HG02970 (cell line): ENCODE measurements at regions not wholly inside any gene's neighbourhood (a gene's known extent, or its start where the extent isn't known, plus 50 kb on each side); places are given as distances from the start of the nearest gene placed in this dataset.
"Not testable (repeated sequence)": the region's sequence is repeated elsewhere in the genome, so short reads cannot be mapped to it uniquely, and the experiment has no call there.

Source experiments
- ATAC-seq: cut with Tn5 transposase; IDR thresholded peaks from one replicate; pipeline ENCODE4 v1.9.1; 2021; ENCODE audit warnings: mild to moderate bottlenecking, moderate library complexity, moderate number of reproducible peaks; ENCODE audit not compliant: unreplicated experiment, low FRiP score

DNA sequence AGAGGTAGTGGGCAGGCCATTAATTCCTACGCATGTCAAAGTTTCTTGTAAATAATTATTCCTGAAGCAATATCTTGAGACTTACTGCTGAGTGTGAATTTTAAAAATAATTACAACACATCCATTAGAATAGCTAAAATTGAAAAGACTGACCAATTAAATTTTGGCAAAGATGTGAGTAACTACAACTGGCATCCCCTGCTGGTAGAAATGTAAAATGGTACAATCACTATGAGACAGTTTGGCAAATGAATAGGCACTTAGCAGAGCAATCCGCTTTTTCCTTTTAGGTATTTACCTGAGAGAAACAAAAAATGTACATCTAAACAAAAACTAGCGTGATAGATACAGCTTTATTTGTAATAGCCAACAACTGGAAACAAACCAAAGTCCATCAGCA is 798.9 kb downstream of the BRINP3 start:
- ATAC-seq, result no peak

DNA sequence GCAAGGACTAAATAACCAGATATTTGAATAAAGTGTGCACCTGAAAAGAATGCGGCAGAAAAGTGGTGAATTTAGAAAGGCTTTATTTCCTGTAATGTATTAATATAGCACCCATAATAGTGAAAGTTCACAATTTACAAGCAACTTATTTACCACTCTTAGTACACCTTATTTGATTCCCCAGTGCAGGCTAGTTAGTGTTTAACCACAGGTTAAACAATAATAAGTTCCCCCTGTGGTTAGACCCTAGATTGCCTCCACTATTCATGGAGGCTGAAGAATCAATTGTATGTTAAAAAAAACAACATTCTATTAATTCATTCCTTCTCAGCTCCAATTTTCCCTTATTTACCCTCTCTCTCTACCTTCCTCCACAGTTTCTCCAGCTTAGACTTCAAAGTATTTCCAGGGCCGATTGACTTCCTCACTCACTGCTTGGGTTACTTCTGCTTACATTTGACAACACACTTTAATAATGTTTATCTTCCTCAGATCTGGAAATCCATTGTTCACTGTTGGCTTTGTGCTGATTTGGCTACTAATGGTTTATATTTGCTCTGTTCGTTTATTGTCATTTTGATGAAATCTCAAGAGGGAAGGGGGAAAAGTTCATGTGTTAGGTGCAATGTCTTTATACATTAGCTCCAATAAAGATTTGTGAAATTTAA is 796.3 kb downstream of the BRINP3 start:
- peak; percentile 89 for ATAC-seq

DNA sequence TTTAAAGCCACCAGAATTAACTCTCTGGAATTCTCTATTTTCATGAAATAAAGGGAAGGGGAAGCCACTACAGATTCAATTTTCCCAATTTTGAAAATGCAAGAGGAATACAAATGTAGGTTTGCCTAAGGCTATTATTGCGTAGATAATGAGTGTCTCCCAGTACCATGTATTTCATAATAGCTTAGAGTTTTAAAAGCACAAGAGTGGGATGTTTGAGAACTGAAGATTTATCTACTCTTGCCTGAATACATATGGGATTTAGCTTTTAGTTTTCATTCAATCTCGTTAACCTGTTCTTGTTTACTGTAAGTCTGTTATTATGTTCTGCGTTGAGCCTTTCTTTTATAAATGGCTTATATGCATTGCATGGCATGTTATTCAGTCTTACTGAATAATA is 795.1 kb downstream of the BRINP3 start:
- ATAC-seq, result no peak

DNA sequence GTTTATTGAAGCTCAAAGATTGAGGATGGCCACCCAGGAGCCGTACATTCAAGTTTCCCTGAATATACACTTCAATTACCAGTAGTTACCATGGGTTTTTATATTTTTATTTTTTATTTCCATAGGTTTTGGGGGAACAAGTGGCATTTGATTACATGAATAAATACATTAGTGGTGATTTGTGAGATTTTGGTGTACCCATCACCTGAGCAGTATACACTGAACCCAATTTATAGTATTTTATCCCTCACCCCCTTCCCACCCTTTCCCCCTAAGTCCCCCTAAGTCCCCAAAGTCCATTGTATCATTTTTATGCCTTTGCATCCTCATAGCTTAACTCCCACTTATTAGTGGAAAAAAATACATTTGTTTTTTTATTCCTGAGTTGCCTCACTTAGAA is 791.4 kb downstream of the BRINP3 start:
- ATAC-seq, result no peak

DNA sequence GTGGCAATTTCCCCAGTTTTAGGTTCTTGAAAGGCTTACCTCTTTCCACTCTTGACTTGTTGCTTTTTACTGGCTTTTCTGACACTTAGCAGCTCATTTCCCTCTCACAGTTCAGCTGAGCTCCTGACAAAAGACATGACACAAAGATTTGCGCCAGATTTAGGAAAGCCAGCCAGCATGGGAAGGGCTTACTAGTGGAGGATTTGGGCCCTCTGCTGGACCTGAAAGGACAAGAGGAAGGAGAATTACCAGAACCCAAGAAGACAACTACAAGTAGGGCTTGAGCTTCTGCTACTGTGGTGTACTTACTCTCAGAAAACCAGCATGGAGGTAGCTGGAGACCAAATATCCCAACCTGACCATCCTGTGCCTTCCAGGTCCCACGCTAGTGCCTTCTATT is 784.5 kb downstream of the BRINP3 start:
- no peak for ATAC-seq

DNA sequence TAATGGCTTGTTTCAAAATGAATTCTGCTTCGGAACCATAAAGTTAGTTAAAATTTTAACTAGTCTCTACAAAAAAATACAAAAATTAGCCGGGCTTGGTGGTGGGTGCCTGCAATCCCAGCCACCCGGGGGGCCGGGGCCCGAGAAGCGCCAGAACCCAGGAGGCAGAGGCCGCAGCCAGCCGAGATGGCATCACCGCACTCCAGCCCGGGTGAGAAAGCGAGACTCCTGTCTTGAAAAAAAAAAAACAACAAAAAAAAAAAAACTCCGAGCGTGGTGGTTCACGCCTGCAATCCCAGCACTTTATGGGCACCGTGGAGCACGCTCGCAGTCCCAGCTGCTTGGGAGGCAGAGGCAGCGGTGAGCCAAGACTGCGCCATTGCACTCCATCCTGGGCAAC is 781.4 kb downstream of the BRINP3 start:
- ATAC-seq, result no peak

DNA sequence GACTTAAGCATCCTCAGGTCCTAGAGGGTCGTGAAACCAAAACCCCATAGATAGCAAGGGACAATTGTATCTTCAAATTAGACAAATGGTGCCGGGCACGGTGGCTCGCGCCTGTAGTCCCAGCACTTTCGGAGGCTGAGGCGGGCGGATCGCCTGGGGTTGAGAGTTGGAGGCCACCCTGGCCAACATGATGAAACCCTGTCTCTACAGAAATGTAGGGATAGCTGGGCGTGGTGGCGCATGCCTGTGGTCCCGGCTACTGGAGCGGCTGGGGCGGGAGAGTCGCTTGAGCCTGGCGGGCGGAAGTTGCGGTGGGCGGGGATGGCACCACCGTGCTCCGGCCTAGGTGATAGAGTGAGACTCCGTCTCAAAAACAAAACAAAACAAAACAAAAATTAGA is 780.6 kb downstream of the BRINP3 start:
- ATAC-seq, result no peak

DNA sequence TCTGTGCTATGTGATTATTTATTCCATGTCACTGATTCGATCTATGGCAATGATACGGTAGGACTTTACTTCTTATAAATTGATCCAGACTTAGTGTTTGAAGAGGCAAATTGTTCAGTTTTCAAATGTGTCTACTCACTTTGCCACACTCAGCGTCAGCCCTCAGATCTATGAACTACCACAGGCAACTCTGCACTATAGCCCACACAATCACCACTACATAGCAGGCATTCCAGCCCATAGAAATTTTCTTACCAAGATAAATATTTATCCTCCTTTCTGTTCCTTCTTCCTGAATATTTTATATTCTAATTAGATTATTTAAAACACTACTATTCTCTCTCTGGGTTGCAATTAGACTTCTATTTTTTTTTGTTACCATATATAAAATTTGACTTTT is 776.1 kb downstream of the BRINP3 start:
- no peak for ATAC-seq

DNA sequence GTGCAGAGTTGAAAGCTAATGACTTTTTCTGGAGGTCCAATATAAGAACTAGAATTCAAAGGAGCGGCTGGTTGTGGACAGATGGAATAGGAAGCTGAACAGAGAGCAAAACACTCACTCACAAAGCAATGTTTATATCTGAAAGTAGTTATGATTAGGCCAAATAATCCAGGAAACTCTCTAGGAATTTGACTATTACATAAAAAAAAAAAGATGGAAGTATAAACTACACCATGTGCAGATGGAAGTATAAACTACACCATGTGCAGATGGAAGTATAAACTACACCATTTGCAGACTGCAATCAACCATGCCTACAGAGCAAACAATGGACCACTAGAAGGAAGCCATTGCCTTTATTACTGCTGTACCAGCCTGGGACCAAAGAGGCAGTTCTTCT is 771.1 kb downstream of the BRINP3 start:
- ATAC-seq, result no peak

DNA sequence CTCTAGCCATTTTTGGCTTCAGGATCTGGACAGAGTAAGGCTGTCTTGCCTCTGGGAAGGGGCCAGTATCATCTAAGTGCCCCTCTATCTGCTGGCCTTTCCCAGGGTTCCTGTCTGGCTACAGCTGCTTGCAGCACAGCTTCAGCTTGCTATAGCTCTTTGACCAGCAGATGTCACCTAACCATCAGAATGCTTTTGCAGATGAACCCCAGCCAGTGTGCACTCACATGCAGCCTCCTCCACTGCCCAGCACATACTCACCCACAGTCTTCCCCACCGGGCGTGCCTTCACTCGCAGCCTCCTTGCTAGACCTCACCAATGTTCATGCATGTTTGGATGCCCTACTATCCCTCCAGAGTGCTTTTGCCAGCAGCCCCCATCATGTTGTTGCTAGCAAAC is 769.0 kb downstream of the BRINP3 start:
- ATAC-seq, result no peak

DNA sequence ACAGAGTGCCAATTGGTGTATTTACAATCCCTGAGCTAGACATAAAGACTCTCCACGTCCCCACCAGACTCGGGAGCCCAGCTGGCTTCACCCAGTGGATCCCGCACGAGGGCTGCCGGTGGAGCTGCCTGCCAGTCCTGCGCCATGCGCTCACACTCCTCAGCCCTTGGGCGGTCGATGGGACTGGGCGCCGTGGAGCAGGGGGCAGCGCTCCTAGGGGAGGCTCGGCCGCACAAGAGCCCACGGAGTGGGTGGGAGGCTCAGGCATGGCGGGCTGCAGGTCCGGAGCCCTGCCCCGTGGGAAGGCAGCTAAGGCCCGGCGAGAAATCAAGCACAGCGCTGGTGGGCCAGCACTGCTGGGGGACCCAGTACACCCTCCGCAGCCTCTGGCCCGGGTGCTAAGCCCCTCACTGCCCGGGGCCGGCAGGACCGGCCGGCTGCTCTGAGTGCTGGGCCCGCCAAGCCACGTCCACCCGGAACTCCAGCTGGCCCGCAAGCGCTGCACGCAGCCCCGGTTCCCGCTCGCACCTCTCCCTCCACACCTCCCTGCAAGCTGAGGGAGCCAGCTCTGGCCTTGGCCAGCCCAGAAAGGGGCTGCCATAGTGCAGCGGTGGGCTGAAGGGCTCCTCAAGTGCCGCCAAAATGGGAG is 759.4 kb downstream of the BRINP3 start:
- ATAC-seq, result not testable (repeated sequence)

DNA sequence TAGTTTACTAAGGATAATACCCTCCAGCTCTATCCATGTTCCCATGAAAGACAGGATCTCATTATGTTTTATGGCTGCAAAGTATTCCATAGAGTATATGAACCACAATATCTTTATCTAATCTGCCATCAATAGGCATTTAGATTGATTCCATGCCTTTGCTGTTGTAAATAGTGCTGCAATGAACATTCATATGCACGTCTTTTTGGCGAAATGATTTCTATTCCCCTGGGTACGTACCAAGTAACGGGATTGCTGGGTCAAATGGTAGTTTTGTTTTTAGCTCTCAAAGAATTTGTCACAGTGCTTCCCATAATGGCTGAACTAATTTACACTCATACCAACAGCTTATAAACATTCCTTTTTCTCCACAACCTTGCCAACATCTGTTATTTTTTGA is 750.9 kb downstream of the BRINP3 start:
- no peak for ATAC-seq

DNA sequence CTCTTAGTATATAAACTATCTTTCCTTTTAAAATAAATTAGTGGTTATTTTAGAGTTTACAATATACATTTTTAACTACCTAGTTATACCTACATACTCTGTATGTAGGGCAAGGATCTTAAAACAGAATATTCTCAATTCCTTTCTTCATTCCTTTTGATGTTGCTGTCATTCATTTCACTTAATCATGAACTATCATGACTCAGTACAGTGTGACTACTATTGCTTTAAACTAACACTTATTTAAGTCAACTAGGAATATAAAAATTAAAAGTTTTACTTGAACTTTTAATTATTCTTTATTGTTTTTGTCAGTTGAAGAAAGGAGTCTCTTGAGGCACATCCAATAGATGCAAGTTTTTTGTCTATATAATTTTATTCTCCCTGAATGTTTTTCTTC is 726.4 kb downstream of the BRINP3 start:
- no peak for ATAC-seq

DNA sequence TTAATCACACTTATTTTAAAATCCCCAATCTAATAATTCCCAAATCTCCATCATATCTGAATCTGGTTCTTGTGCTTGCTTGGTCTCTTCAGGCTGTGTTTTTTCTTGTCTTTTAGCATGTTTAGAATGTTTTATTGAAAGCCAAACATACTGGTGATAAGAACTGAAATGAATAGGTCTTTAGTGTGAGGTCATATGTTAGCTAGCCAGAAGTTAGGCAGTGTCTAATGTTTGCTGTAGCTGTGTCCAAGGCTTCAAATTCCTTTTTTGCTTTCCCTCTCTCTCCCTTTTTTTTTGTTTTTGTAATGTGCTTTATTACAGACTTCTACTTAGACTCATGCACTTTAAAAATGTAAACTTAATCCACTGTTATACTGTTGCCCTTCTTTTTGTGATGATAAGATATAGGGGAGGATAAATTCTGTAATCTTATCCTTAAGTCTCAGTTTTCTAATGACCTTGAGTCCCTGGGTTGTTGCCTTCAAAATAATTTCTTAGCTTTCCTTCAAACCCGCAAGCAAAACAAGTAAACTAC is 725.1 kb downstream of the BRINP3 start:
- no peak for ATAC-seq

DNA sequence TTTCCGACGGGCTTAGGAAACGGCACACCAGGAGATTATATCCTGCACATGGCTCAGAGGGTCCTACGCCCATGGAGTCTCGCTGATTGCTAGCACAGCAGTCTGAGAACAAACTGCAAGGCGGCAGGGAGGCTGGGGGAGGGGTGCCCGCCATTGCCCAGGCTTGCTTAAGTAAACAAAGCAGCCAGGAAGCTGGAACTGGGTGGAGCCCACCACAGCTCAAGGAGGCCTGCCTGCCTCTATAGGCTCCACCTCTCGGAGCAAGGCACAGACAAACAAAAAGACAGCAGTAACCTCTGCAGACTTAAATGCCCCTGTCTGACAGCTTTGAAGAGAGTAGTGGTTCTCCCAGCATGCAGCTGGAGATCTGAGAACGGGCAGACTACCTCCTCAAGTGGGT is 722.6 kb downstream of the BRINP3 start:
- ATAC-seq, result not testable (repeated sequence)

DNA sequence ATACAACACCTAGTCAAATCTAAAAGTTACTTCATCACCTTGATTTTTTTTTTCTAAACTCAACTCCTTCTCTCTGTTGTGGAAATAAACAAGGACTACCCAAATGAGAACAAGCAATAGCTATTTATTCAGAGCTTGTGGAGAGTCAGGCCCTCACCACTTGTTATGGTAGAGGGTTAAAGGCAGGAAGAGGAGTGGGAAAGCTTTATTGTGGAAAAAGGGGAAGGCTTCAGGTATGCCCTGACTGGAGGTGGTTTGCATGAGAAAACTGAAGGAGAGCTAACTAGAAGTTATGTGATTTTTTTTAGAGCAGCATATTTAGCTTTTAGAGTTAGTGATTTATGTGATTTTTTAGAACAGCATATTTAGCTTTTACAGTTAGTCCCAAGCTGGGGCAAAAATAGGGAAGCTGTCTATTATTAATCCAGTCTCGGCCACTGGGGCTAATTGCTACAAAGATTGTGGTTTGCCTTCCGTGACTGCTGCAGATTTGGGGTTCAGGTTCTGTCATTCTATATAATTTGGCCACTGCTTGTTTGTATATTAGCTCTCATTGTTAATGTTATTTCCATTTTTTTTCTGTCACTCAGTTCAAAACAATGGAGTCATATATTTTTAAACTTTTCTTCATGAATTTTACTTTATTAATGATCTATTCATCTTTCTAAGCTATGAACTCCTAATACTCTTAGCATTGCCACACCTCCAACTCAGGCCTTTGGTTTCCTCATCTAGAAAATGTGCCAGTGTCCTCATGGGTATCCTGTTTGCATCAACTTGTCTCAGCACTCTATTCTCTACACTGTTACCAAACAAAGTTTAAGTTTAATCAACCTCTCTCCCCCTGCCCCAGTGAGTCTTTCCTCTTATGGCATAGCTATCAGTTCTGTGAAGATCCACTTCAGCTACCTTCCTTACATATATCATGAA is 713.0 kb downstream of the BRINP3 start:
- no peak for ATAC-seq

DNA sequence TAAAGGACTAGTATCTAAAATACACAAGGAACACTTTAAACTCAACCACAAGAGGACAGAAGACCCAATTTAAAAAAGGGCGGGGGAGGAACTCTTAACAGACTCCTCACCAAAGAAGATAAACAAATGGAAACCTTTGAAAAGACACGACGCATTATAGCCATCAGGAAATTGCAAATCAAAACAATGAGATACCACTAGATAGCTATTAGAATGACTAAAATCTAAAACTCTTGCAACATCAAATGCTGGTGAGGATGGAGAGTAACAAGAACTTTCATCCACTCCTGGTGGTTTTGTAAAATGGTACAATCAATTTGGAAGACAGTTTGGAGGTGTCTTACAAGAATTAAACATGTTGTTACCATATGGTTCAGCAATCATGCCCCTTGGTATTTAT is 708.2 kb downstream of the BRINP3 start:
- no peak for ATAC-seq

DNA sequence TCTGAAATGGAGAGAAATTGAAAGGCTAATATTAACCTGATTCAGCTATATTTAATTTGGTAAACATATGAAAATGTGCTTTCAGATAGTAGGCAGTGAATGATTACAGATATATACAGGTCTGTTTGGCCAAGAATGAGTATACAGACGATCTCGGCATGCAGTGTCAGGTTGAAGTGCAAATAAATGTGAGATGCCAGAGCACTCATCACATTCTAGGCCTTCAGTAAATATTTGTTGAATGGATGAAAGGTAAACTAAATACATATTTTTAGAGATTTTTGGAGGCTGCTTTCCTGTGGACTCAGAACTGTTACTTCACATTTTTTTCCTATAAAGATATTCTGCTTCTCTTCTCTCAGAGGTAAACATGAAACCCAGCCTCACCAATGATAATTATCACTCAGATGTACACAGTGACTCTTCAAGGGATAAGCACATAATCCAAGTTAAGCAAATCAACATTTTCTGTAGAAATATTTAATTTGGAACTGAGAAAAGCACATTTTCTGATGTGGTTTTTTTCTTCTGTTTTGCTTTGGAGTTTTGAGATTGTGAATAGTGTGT is 702.9 kb downstream of the BRINP3 start:
- no peak for ATAC-seq

DNA sequence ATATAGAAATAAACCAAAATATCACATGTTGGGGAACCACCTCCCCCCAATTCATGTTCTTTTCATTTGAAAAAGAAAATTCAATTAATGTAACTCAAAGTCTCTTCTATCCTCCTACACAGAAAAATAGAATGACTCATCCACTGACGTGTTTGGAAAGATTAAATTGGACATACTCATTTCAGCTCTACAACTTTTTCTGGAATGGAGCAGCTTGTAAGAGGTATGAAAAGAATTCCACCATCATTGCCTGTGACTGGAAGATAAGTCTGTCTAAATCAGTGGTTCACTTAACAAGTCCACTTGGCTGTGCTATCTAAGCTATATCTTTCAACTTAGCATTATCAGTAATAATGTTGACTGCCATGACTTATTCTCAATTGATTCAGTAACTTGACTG is 702.3 kb downstream of the BRINP3 start:
- ATAC-seq, result no peak

DNA sequence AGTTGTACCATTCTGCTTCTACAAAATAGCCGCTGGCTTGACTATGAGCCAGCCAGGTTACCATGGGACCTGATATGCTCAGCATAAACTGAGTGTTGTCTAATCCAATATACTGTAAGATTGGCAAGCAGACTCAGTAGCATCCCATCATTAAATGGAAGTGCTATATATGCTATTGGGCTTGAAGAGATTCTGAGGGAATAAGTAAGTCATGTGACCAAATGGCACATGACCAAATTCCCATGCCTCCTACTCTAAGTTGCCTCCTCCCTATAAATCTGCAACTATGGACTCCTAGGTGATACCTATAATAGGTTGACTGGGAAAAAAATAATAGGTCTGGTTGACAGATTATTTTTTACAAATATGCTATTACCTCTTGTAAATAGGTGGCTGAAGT is 698.6 kb downstream of the BRINP3 start:
- ATAC-seq, result no peak

DNA sequence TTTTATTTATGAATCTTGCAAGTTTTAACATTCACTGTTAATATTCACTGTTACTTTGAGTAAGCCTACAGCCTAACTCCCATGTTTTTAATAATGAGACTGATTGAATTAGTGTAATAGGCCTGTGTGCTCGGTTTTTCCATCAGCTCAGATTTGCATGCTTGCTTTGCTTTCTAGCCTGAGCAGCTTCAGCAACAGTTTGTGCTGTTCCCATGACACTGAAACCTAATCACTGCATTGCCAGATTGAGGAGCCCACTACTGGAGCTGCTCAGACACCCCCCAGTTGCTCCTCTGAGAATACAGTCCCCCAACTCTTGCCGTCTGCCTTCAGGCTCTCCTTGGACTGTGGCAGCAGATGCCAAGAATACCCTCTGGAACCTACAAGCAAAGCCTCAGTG is 695.4 kb downstream of the BRINP3 start:
- ATAC-seq, result no peak
